ENCODE measurements at regions not wholly inside any gene's neighbourhood (a gene's known extent, or its start where the extent isn't known, plus 50 kb on each side); places are given as distances from the start of the nearest gene placed in this dataset.
"Not testable (repeated sequence)": the region's sequence is repeated elsewhere in the genome, so short reads cannot be mapped to it uniquely, and the experiment has no call there.

DNA sequence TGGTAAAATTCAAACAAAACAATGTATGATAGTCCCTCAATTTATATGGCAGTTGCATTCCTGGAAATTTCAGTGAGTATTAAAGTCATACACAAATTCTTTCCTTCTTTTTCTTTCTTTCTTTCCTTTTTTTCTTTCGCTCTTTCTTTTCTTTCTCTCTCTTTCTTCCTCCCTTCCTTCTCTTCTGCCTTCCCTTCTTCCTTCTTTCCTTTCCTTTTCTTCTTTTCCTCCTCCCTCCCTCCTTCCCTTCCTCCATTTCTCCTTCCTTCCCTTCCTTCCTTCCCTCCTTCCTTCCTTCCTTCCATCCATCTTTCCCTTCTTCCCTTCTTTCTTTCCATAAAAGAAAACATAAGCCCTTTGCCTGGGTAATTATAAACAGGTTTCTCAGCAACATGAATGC lies 58.1 kb upstream of the HSPB3 start:
- H3K27ac ChIP-seq, result no peak overlapping the region
- no peaks in the 10 kb centered on the region for H3K4me1 ChIP-seq
- H3K27me3 ChIP-seq, result no peaks in the 10 kb centered on the region
- no peak overlapping the region for H3K4me3 ChIP-seq
- H3K36me3 ChIP-seq, result no peaks in the 10 kb centered on the region
- no peaks in the 10 kb centered on the region for H3K9me3 ChIP-seq
- intact Hi-C loops (cut with DNase I), result no loop called here
- WGBS (ENCODE audit: insufficient coverage, low coverage, low lambda C conversion rate, missing lambda C conversion rate), result 82% methylated on average over 1 of the region's 1 CpG
- no peak for DNase-seq
- no peak for TF ChIP-seq POLR2A (IDR thresholded peaks at IDR 0.05)
- no peak for ATAC-seq

DNA sequence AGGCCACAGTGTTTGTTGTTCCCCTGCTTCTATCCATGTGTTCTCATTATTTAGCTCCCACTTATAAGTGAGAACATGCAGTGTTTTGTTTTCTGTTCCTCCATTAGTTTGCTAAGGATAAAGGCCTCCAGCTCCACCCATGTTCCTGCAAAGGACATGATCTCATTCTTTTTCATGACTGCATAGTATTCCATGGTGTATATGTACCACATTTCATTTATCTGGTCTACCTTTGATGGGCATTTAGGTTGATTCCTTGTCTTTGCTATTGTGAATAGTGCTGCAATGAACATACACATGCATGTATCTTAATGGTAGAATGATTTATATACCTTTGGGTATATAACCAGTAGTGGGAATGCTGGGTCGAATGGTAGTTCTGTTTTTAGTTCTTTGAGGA lies 62.5 kb upstream of the HSPB3 start:
- ATAC-seq; H3K36me3 ChIP-seq; H3K27me3 ChIP-seq; intact Hi-C loops (cut with DNase I); H3K27ac ChIP-seq; H3K4me3 ChIP-seq; DNase-seq; H3K4me1 ChIP-seq; H3K9me3 ChIP-seq: not testable (repeated sequence)
- 58% methylated on average over 1 of the region's 1 CpG for WGBS (ENCODE audit: insufficient coverage, low coverage, low lambda C conversion rate, missing lambda C conversion rate)

DNA sequence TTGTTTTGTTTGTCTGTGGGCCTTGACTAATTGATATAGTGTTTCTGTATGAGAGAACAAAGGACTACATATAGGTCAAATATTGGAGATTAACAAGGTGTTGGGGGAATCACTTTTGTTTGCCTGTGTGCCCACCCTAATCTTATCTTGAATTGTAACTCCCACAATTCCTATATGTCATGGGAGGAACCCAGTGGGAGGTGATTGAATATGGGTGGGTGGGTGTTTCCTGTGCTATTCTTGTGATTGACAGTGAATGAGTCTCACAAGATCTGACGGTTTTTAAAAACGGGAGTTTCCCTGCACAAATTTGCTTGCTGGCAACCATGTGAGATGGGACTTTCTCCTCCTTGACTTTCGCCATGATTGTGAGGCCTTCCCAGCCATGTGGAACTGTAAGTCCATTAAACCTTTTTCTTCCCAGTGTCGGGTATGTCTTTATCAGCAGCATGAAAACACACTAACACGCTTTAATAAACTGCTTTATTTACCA lies 64.9 kb upstream of the HSPB3 start:
- Histone ChIP-seq H3K27me3 (no peaks in the 10 kb centered on the region), H3K4me3 (no peak overlapping the region), H3K27ac (no peak overlapping the region), H3K9me3 (no peaks in the 10 kb centered on the region), H3K4me1 (no peaks in the 10 kb centered on the region), H3K36me3 (no peaks in the 10 kb centered on the region)
- intact Hi-C loops (cut with DNase I), result no loop called here
- 88% methylated on average over 4 of the region's 5 CpGs for WGBS (ENCODE audit: insufficient coverage, low coverage, low lambda C conversion rate, missing lambda C conversion rate)
- ATAC-seq (no peak), DNase-seq (no peak)
- TF ChIP-seq, protein P1, sequence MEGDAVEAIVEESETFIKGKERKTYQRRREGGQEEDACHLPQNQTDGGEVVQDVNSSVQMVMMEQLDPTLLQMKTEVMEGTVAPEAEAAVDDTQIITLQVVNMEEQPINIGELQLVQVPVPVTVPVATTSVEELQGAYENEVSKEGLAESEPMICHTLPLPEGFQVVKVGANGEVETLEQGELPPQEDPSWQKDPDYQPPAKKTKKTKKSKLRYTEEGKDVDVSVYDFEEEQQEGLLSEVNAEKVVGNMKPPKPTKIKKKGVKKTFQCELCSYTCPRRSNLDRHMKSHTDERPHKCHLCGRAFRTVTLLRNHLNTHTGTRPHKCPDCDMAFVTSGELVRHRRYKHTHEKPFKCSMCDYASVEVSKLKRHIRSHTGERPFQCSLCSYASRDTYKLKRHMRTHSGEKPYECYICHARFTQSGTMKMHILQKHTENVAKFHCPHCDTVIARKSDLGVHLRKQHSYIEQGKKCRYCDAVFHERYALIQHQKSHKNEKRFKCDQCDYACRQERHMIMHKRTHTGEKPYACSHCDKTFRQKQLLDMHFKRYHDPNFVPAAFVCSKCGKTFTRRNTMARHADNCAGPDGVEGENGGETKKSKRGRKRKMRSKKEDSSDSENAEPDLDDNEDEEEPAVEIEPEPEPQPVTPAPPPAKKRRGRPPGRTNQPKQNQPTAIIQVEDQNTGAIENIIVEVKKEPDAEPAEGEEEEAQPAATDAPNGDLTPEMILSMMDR (IDR thresholded peaks at IDR 0.05), result no peak
- TF ChIP-seq POLR2A (IDR thresholded peaks at IDR 0.05), result no peak

DNA sequence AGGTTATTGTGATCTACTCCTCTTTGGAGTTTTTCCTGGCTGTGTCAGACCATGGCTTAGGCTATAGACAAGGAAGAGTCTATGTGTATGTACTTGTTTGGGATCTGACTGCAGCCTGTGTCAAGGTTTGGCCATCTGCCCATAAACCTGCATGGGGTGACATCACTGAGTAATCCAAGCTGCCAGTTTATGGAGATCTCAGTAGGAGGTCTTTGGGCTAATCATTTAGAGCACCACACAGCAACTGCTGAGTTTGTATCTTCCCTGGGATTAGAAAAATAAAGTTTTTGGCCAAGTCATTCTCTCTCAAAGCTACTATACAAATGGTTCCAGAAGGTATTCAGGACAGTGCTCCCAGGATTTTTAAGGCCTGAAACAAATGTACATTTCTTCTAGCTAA lies 65.5 kb upstream of the HSPB3 start:
- H3K36me3 ChIP-seq, result no peaks in the 10 kb centered on the region
- peak in 3 of 4 donors; percentile 44 to 93 (median 45) for ATAC-seq
- TF ChIP-seq, protein P1 (IDR thresholded peaks at IDR 0.05), result no peak
- TF ChIP-seq POLR2A (IDR thresholded peaks at IDR 0.05), result no peak
- intact Hi-C loops (cut with DNase I), result no loop called here
- H3K9me3 ChIP-seq, result no peaks in the 10 kb centered on the region
- DNase-seq, result peak in 1 of 3 donors; percentile 29
- H3K27me3 ChIP-seq, result no peaks in the 10 kb centered on the region
- no peak overlapping the region for H3K4me3 ChIP-seq
- no peak overlapping the region for H3K27ac ChIP-seq
- H3K4me1 ChIP-seq, result no peaks in the 10 kb centered on the region

DNA sequence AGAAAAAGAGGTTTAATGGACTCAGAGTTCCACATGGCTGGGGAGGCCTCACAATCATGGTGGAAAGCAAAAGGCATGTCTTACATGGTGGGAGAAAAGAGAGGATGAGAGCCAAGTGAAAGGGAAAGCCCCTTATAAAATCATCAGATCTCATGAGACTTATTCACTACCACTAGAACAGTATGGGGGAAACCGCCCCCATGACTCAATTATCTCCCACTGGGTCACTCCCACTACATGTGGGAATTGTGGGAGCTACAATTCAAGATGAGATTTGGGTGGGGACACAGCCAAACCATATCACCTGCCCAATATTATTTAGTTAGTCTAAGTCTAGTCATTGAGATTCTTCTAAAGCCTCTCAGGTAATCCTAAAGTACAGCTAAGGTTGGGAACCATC lies 66.1 kb upstream of the HSPB3 start:
- H3K36me3 ChIP-seq; H3K4me1 ChIP-seq; intact Hi-C loops (cut with DNase I); H3K9me3 ChIP-seq; H3K27me3 ChIP-seq; H3K4me3 ChIP-seq; DNase-seq; H3K27ac ChIP-seq; ATAC-seq: not testable (repeated sequence)
- WGBS (ENCODE audit: insufficient coverage, low coverage, low lambda C conversion rate, missing lambda C conversion rate), result 83% methylated on average over 1 of the region's 1 CpG

DNA sequence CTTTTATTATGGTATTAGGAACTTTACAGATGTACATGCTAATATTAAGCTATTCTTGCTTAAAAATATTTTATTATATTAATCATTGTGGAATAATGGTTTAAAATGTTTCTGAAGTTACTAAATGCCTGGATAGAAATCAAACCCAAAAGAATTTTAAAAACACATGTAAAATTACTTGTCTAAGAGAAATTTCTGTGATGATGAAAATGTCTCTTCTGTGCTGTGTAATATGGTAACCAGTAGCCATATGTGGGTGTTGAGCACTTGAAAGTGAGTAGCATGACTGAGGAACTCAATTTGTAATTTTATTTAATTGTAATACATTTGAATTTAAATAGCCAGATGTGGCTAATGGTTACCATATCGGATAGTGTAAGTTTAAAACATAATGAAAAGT lies 66.7 kb upstream of the HSPB3 start:
- H3K27ac ChIP-seq, result no peak overlapping the region
- H3K9me3 ChIP-seq, result no peaks in the 10 kb centered on the region
- TF ChIP-seq, protein P1 (IDR thresholded peaks at IDR 0.05), result no peak
- no peak for TF ChIP-seq POLR2A (IDR thresholded peaks at IDR 0.05)
- WGBS (ENCODE audit: insufficient coverage, low coverage, low lambda C conversion rate, missing lambda C conversion rate), result 83% methylated on average over 1 of the region's 1 CpG
- no peaks in the 10 kb centered on the region for H3K4me1 ChIP-seq
- H3K36me3 ChIP-seq, result no peaks in the 10 kb centered on the region
- no peak for DNase-seq
- no peak overlapping the region for H3K4me3 ChIP-seq
- intact Hi-C loops (cut with DNase I), result no loop called here
- no peak for ATAC-seq
- H3K27me3 ChIP-seq, result no peaks in the 10 kb centered on the region
